ENCODE measurements at regions not wholly inside any gene's neighbourhood (a gene's known extent, or its start where the extent isn't known, plus 50 kb on each side); places are given as distances from the start of the nearest gene placed in this dataset.

GRCh38 chr7:106723398-106723797 is 62.4 kb upstream of the CCDC71L start:
- H3K27ac ChIP-seq: no peak overlapping the region
- no peak for TF ChIP-seq CTCF (conservative IDR thresholded peaks at IDR 0.05)
- TF ChIP-seq ZFX (IDR thresholded peaks at IDR 0.05): no peak

GRCh38 chr7:106729720-106730385 is 68.9 kb upstream of the CCDC71L start:
- H3K27ac ChIP-seq: no peak overlapping the region
- TF ChIP-seq CTCF (conservative IDR thresholded peaks at IDR 0.05) (no peak), ZFX (IDR thresholded peaks at IDR 0.05) (no peak)

- TF ChIP-seq CTCF (conservative IDR thresholded peaks at IDR 0.05) (no peak), ZFX (IDR thresholded peaks at IDR 0.05) (no peak)
- H3K27ac ChIP-seq: no peak overlapping the region
Observed at GRCh38 chr7:106731187-106731586, 70.2 kb upstream of the CCDC71L start.

GRCh38 chr7:106731646-106732444 is 70.9 kb upstream of the CCDC71L start:
- TF ChIP-seq ZFX (IDR thresholded peaks at IDR 0.05) (no peak), CTCF (conservative IDR thresholded peaks at IDR 0.05) (no peak)
- H3K27ac ChIP-seq: no peak overlapping the region; the same call in 1 of the 2 replicates

- TF ChIP-seq ZFX (IDR thresholded peaks at IDR 0.05): no peak
- no peak for TF ChIP-seq CTCF (conservative IDR thresholded peaks at IDR 0.05)
- no peak overlapping the region for H3K27ac ChIP-seq
Observed at GRCh38 chr7:106735637-106736036, 74.7 kb upstream of the CCDC71L start.

GRCh38 chr7:106736123-106736507 is 75.2 kb upstream of the CCDC71L start:
- H3K27ac ChIP-seq: no peak overlapping the region
- no peak for TF ChIP-seq ZFX (IDR thresholded peaks at IDR 0.05)
- no peak for TF ChIP-seq CTCF (conservative IDR thresholded peaks at IDR 0.05)

GRCh38 chr7:106736508-106737201 is 75.7 kb upstream of the CCDC71L start:
- TF ChIP-seq ZFX (IDR thresholded peaks at IDR 0.05) (no peak), CTCF (conservative IDR thresholded peaks at IDR 0.05) (peak; percentile 73)
- no peak overlapping the region for H3K27ac ChIP-seq
